ENCODE measurements at regions not wholly inside any gene's neighbourhood (a gene's known extent, or its start where the extent isn't known, plus 50 kb on each side); places are given as distances from the start of the nearest gene placed in this dataset.

GRCh38 chr5:21171038-21171437 lies 1183.0 kb upstream of the CDH18 start:
- no peak for TF ChIP-seq CTCF (IDR thresholded peaks at IDR 0.05; ENCODE audit: unreplicated experiment)
- DNase-seq (ENCODE audit: low spot score), result no peak
- no peaks in the 10 kb centered on the region for H3K4me1 Mint-ChIP-seq (ENCODE audit: unreplicated experiment)
- no peaks in the 10 kb centered on the region for H3K36me3 Mint-ChIP-seq (ENCODE audit: low read depth, unreplicated experiment)
- H3K27ac Mint-ChIP-seq (ENCODE audit: unreplicated experiment), result no peak overlapping the region
- H3K4me3 Mint-ChIP-seq (ENCODE audit: unreplicated experiment), result no peak overlapping the region
- no peaks in the 10 kb centered on the region for H3K9me3 Mint-ChIP-seq (ENCODE audit: unreplicated experiment)
- H3K27me3 Mint-ChIP-seq (ENCODE audit: unreplicated experiment), result no peaks in the 10 kb centered on the region

GRCh38 chr5:21168557-21168956 lies 1180.6 kb upstream of the CDH18 start:
- no peak for TF ChIP-seq CTCF (IDR thresholded peaks at IDR 0.05; ENCODE audit: unreplicated experiment)
- no peaks in the 10 kb centered on the region for H3K27me3 Mint-ChIP-seq (ENCODE audit: unreplicated experiment)
- no peaks in the 10 kb centered on the region for H3K9me3 Mint-ChIP-seq (ENCODE audit: unreplicated experiment)
- DNase-seq (ENCODE audit: low spot score), result no peak
- H3K4me1 Mint-ChIP-seq (ENCODE audit: unreplicated experiment), result no peaks in the 10 kb centered on the region
- H3K27ac Mint-ChIP-seq (ENCODE audit: unreplicated experiment), result no peak overlapping the region
- H3K4me3 Mint-ChIP-seq (ENCODE audit: unreplicated experiment), result no peak overlapping the region
- no peaks in the 10 kb centered on the region for H3K36me3 Mint-ChIP-seq (ENCODE audit: low read depth, unreplicated experiment)

GRCh38 chr5:21165344-21165743 lies 1177.3 kb upstream of the CDH18 start:
- no peaks in the 10 kb centered on the region for H3K36me3 Mint-ChIP-seq (ENCODE audit: low read depth, unreplicated experiment)
- no peak for DNase-seq (ENCODE audit: low spot score)
- no peak for TF ChIP-seq CTCF (IDR thresholded peaks at IDR 0.05; ENCODE audit: unreplicated experiment)
- no peaks in the 10 kb centered on the region for H3K9me3 Mint-ChIP-seq (ENCODE audit: unreplicated experiment)
- no peak overlapping the region for H3K4me3 Mint-ChIP-seq (ENCODE audit: unreplicated experiment)
- no peaks in the 10 kb centered on the region for H3K4me1 Mint-ChIP-seq (ENCODE audit: unreplicated experiment)
- H3K27me3 Mint-ChIP-seq (ENCODE audit: unreplicated experiment), result no peaks in the 10 kb centered on the region
- no peak overlapping the region for H3K27ac Mint-ChIP-seq (ENCODE audit: unreplicated experiment)

- TF ChIP-seq CTCF (IDR thresholded peaks at IDR 0.05; ENCODE audit: unreplicated experiment), result no peak
- H3K9me3 Mint-ChIP-seq (ENCODE audit: unreplicated experiment), result no peaks in the 10 kb centered on the region
- H3K36me3 Mint-ChIP-seq (ENCODE audit: low read depth, unreplicated experiment), result no peaks in the 10 kb centered on the region
- no peak for DNase-seq (ENCODE audit: low spot score)
- no peaks in the 10 kb centered on the region for H3K27me3 Mint-ChIP-seq (ENCODE audit: unreplicated experiment)
- H3K4me1 Mint-ChIP-seq (ENCODE audit: unreplicated experiment), result no peaks in the 10 kb centered on the region
- H3K27ac Mint-ChIP-seq (ENCODE audit: unreplicated experiment), result no peak overlapping the region
- H3K4me3 Mint-ChIP-seq (ENCODE audit: unreplicated experiment), result no peak overlapping the region
These were observed 1176.4 kb upstream of the CDH18 start for GRCh38 chr5:21164425-21164824.

GRCh38 chr5:21159510-21160059 lies 1171.6 kb upstream of the CDH18 start:
- Mint-ChIP-seq H3K9me3 (ENCODE audit: unreplicated experiment) (no peaks in the 10 kb centered on the region), H3K36me3 (ENCODE audit: low read depth, unreplicated experiment) (no peaks in the 10 kb centered on the region), H3K27ac (ENCODE audit: unreplicated experiment) (no peak overlapping the region), H3K4me1 (ENCODE audit: unreplicated experiment) (no peaks in the 10 kb centered on the region), H3K27me3 (ENCODE audit: unreplicated experiment) (no peaks in the 10 kb centered on the region), H3K4me3 (ENCODE audit: unreplicated experiment) (no peak overlapping the region)
- DNase-seq (ENCODE audit: low spot score), result no peak
- no peak for TF ChIP-seq CTCF (IDR thresholded peaks at IDR 0.05; ENCODE audit: unreplicated experiment)
